ENCODE measurements at regions not wholly inside any gene's neighbourhood (a gene's known extent, or its start where the extent isn't known, plus 50 kb on each side); places are given as distances from the start of the nearest gene placed in this dataset.

DNA sequence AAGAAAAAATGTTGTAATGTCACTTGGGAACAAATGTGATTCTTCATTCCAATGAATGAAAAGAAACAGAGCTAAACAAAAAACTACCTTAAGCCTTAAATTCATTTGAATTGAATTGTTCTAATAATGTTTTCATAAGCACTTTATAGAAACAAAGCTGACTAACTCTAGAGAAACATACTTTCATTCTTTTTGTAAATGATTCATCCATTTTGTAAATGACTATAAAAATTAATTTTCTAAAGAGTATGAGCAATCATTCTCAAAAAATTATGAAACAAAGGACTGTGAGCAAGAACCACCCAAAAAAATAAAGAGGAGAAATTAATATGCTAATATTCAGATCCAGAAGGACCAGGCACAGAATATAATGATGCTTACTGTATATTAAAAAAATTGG lies 986.5 kb upstream of the CHORDC1 start:
- no peak for DNase-seq

DNA sequence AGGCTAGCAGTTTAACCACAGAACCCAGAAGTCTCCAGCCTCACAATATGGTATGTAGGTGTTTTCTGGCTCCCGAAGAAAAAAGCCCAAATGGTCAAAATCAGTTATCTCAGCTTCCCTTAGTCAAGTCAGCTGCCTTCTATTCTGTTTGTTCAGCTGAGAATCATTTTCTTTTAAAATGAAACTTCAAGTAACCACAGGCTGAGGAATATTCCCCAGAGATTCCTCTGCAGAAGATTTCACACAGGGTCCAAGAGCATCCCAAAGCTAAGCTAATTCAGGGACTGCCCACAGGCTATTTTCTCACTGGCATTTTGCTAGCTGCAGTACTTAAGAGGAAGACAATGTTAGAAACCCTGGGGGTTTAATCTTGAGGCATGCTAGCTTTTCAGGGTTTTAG lies 977.0 kb upstream of the CHORDC1 start:
- no peak for DNase-seq

GRCh38 chr11:91194546-91194945 lies 971.7 kb upstream of the CHORDC1 start:
- no peak for DNase-seq

DNA sequence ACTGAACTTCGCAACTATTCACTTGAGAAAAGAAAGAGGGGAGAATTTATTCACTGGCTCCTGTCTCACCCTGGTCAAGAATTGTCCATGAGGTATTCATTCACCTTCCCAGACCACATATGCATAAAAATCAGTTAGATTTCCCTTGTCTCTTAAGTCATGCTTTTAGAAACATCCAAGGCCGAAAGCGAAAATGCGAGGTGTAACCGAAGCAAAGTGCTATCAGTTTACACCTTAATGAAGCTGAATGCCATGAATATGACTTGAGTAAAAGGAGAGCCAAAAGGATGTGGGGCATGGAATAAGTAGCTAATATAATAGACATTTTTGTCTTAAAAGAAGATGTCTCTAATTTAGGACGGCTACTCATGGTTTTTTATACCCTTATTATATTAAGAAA lies 965.6 kb upstream of the CHORDC1 start:
- DNase-seq, result no peak

DNA sequence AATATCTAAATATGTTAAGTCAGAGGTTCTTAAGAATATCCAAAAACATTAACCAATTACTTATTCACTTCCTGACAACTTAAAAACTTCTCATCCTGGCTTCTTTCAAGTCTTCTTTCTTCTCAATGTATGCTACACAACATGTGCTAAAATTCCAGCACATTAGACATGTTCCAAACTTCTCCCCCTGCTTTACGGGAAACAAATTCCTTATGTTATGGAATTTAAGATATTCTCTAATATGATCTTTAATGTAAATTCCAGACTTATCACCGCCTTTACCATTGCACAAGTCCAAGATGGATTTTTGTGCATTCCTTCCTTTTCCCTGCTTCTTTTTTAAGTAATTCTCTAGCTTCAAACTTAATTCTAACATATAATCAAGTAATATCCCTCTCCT lies 964.5 kb upstream of the CHORDC1 start:
- DNase-seq, result no peak

DNA sequence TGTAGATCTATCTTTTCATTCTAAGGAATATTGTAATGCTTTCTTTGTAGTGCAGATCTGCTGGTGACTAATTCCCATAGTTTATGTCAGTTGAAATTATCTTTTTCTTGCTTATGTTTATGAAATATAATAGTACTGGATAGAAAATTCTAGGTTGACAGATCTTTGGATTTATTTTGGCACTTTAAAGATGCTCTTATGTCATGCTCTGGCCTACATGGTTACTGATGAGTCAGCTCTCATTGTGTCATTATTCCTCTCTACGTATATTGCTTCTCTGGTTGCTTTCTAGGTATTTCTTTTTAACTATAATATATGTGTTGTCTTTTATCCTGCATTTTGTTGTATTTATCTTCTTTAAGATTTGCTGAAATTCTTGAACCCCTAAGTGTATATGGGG lies 955.5 kb upstream of the CHORDC1 start:
- DNase-seq, result no peak

GRCh38 chr11:91174734-91175133 lies 951.9 kb upstream of the CHORDC1 start:
- DNase-seq, result no peak

GRCh38 chr11:91174193-91174592 lies 951.3 kb upstream of the CHORDC1 start:
- DNase-seq, result no peak

- DNase-seq, result no peak
These were observed 950.9 kb upstream of the CHORDC1 start for GRCh38 chr11:91173701-91174100.

GRCh38 chr11:91170711-91171110 lies 947.9 kb upstream of the CHORDC1 start:
- DNase-seq, result no peak

DNA sequence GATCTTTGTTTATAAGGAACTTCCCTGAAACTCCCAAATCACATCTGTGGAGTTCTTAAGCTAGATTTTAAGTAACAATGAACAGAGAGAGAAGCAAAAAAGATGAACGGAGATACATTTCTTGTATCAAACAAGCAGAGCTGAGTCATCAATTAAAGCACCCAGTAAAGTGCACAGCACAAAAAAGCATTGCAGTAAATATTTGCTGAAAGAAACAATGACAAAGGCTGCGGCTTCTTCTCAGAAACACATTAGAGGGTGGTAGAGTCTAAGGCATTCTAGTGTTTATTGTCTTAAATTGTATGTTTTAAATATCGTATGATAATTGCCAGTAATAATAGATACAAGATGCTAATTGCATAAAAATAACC lies 941.6 kb upstream of the CHORDC1 start:
- DNase-seq, result no peak

- no peak for DNase-seq
These were observed 941.0 kb upstream of the CHORDC1 start for GRCh38 chr11:91163619-91164451.

GRCh38 chr11:91160661-91161060 lies 937.8 kb upstream of the CHORDC1 start:
- DNase-seq, result no peak

DNA sequence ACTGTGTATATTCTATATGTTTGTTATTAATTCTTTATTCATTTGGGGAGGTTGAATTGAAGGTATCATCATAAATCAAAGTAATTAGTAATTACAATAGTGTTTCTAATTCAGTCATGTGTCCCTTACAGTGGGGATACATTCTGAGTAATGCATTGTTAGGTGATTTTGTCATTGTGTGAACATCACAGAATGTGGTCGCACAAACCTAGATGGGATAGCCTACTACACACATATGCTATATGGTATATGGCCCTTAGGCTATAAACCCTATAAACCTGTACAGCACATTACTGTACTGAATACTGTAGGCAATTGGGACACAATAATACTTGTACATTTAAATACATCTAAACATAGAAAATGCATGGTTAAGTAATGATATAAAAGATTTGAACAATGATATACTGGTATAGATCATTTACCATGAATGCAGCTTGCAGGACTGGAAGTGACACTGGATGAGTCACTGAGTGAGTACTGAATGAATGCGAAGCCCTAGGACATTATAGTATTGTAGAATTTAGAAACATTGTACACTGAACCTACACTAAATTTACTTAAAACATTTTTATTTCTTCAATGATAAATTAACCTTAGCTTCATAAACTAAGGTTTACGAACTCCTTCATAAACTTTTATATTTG lies 936.2 kb upstream of the CHORDC1 start:
- no peak for DNase-seq

- DNase-seq, result no peak
These were observed 935.4 kb upstream of the CHORDC1 start for GRCh38 chr11:91158297-91158696.

- DNase-seq, result no peak
These were observed 933.2 kb upstream of the CHORDC1 start for GRCh38 chr11:91156041-91156440.

- no peak for DNase-seq
These were observed 925.0 kb upstream of the CHORDC1 start for GRCh38 chr11:91147885-91148284.

DNA sequence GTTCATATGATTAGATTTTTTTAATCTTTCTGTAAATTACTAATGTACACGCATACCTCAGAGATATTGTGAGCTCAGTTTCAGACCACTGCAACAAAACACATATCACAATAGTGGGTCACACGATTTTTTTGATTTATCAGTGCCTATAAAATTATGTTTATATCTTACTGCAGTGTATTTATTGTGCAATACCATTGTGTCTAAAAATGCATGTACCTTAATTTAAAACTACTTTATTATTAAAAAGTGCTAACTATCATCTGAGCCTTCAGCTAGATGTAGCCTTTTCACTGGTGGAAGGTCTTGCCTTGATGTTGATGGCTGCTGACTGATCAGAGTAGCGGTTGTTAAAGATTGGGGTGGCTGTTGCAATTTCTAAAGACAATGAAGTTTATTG lies 918.8 kb upstream of the CHORDC1 start:
- no peak for DNase-seq

DNA sequence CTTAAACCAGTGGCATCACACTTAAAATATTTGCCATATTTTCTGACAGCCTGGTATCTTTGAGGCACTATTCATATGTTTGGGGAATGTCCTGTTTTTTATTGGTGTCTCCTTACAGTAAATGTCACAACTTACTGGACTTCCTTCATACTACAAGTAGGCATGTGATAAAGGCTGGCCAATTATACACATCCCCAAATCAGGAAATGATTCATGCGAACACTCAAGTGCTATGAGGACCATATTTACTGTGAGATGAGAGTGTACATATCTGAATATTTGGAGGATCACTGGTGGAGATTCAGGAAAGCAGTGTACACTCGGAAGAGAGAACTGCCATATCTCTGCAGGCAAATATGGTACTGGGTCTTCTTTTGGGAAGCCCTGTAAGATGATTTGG lies 913.8 kb upstream of the CHORDC1 start:
- no peak for DNase-seq

DNA sequence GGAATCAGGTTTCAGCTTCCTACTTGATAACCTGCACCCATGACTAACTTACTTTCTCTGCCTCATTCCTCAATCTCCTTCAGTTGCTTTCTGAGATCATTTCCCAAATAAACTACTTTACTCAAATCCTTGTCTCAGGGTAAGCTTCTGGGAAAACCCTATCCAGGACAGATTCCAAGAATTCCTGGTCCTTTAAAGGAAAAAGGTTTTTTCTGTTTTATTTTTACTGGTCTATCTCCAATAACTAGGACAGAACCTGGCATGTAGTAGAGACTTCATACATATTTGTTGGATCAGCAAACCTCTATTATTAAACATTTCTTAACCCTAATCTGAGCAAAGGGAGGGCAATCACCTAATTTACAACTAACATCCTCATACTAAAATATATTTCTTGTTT lies 910.5 kb upstream of the CHORDC1 start:
- DNase-seq, result no peak

DNA sequence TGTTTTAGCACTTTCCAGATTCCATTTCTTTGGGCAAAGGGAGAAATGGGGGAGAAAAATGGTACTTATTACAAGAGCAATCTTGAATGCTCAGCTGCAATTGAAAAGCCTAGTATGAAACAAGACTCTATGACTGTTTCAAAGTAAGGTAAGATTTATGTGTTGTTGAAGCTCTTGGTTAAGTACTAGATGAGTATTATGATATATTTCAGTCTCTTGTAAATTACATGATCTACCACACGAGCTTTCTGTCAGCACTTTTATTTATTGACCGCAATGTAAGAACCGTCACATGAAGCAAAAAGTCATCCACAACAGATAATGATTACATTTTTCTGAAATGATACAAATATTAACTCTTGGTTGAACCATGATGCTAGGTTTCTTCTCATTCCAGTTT lies 906.7 kb upstream of the CHORDC1 start:
- no peak for DNase-seq

- no peak for DNase-seq
These were observed 901.5 kb upstream of the CHORDC1 start for GRCh38 chr11:91124363-91124762.

DNA sequence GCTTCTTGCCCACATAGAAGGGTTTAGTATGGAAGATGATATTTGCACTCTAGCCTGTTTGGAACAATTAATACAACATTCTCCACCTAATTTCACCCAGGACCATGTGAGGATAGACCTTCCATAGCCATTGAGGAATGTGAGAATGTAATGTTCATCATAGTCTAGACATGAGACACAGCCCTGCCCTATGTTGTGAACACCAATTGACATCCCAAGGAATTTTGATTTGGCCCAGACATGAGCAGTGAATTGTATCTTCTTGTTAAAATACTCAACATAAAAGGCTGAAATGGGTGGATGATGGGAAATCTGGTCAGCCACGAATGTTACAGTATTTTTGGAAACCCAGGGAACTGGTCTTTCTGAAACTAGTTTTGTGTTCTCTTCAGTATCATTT lies 892.3 kb upstream of the CHORDC1 start:
- no peak for DNase-seq

- DNase-seq, result no peak
These were observed 881.4 kb upstream of the CHORDC1 start for GRCh38 chr11:91104237-91104636.

DNA sequence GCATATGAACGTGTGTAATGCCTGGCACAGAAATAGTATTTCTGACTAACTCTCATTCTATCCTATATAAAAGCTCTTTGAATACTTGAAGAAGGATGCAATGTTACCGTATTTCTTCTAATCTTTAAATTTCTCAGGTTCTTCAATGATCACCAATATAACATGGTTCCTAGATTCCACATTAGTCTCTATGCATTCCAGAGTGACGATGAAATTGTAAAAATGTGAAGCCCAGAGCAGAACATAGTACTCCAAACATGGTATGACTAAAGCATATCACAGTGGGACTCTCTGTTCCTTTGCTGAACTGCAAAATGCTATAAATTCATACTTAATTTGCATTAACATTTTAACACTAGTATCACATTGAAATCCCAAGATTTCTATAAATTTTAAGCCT lies 877.6 kb upstream of the CHORDC1 start:
- DNase-seq, result no peak

All from NCI-H1092 treated with DMSO at 0.1 percent for 48 hours (cell line).